ENCODE measurements at regions not wholly inside any gene's neighbourhood (a gene's known extent, or its start where the extent isn't known, plus 50 kb on each side); places are given as distances from the start of the nearest gene placed in this dataset.

DNA sequence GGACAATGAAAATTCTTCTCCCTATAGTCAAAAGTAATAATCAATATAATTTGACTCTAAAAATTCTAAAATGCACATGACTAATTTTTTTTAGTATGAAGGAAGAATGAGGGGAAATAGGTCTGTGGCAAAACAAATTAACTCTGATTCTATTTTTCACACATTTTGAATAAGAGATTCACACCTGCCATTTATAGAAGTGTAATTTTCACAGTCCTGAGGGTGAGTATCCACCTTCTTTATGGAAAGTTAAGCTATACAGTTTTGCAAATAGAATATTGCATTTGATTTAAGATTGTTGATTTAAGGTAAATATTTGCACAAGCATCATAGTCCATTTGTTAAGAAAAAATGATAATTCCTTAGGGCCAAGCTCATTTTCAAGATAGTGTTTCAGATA is 417.7 kb downstream of the CHSY3 start:
- no peaks in the 10 kb centered on the region for H4K20me1 ChIP-seq (replicated peaks; ENCODE audit: insufficient read depth)
- Mint-ChIP-seq H3K27ac (no peak overlapping the region), H3K9me3 (peaks cover 3% of the 10 kb centered on the region; the same call in 1 of the 3 replicates), H3K36me3 (ENCODE audit: low read depth) (no peaks in the 10 kb centered on the region; the same call in 2 of the 3 replicates), H3K4me1 (peaks cover 2% of the 10 kb centered on the region; the same call in 1 of the 3 replicates), H3K27me3 (ENCODE audit: insufficient read depth, low read depth, poor library complexity) (no peaks in the 10 kb centered on the region), H3K4me3 (no peak overlapping the region)
- 0 out of 2 replicates have a peak, but pooled peaks cover 3% of the 10 kb centered on the region for H3K36me3 ChIP-seq (ENCODE audit: insufficient read depth)
- no peak overlapping the region for H3K4me2 ChIP-seq
- TF ChIP-seq, protein P1, sequence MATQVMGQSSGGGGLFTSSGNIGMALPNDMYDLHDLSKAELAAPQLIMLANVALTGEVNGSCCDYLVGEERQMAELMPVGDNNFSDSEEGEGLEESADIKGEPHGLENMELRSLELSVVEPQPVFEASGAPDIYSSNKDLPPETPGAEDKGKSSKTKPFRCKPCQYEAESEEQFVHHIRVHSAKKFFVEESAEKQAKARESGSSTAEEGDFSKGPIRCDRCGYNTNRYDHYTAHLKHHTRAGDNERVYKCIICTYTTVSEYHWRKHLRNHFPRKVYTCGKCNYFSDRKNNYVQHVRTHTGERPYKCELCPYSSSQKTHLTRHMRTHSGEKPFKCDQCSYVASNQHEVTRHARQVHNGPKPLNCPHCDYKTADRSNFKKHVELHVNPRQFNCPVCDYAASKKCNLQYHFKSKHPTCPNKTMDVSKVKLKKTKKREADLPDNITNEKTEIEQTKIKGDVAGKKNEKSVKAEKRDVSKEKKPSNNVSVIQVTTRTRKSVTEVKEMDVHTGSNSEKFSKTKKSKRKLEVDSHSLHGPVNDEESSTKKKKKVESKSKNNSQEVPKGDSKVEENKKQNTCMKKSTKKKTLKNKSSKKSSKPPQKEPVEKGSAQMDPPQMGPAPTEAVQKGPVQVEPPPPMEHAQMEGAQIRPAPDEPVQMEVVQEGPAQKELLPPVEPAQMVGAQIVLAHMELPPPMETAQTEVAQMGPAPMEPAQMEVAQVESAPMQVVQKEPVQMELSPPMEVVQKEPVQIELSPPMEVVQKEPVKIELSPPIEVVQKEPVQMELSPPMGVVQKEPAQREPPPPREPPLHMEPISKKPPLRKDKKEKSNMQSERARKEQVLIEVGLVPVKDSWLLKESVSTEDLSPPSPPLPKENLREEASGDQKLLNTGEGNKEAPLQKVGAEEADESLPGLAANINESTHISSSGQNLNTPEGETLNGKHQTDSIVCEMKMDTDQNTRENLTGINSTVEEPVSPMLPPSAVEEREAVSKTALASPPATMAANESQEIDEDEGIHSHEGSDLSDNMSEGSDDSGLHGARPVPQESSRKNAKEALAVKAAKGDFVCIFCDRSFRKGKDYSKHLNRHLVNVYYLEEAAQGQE (IDR thresholded peaks at IDR 0.05; ENCODE audit: unreplicated experiment): no peak
- TF ChIP-seq EZH2 (IDR thresholded peaks at IDR 0.05; ENCODE audit: low read depth, unreplicated experiment): no peak
- no peak for TF ChIP-seq CREB1 (CRISPR knock-in tag; IDR thresholded peaks at IDR 0.05; ENCODE audit: low read depth)
- TF ChIP-seq, protein P2, sequence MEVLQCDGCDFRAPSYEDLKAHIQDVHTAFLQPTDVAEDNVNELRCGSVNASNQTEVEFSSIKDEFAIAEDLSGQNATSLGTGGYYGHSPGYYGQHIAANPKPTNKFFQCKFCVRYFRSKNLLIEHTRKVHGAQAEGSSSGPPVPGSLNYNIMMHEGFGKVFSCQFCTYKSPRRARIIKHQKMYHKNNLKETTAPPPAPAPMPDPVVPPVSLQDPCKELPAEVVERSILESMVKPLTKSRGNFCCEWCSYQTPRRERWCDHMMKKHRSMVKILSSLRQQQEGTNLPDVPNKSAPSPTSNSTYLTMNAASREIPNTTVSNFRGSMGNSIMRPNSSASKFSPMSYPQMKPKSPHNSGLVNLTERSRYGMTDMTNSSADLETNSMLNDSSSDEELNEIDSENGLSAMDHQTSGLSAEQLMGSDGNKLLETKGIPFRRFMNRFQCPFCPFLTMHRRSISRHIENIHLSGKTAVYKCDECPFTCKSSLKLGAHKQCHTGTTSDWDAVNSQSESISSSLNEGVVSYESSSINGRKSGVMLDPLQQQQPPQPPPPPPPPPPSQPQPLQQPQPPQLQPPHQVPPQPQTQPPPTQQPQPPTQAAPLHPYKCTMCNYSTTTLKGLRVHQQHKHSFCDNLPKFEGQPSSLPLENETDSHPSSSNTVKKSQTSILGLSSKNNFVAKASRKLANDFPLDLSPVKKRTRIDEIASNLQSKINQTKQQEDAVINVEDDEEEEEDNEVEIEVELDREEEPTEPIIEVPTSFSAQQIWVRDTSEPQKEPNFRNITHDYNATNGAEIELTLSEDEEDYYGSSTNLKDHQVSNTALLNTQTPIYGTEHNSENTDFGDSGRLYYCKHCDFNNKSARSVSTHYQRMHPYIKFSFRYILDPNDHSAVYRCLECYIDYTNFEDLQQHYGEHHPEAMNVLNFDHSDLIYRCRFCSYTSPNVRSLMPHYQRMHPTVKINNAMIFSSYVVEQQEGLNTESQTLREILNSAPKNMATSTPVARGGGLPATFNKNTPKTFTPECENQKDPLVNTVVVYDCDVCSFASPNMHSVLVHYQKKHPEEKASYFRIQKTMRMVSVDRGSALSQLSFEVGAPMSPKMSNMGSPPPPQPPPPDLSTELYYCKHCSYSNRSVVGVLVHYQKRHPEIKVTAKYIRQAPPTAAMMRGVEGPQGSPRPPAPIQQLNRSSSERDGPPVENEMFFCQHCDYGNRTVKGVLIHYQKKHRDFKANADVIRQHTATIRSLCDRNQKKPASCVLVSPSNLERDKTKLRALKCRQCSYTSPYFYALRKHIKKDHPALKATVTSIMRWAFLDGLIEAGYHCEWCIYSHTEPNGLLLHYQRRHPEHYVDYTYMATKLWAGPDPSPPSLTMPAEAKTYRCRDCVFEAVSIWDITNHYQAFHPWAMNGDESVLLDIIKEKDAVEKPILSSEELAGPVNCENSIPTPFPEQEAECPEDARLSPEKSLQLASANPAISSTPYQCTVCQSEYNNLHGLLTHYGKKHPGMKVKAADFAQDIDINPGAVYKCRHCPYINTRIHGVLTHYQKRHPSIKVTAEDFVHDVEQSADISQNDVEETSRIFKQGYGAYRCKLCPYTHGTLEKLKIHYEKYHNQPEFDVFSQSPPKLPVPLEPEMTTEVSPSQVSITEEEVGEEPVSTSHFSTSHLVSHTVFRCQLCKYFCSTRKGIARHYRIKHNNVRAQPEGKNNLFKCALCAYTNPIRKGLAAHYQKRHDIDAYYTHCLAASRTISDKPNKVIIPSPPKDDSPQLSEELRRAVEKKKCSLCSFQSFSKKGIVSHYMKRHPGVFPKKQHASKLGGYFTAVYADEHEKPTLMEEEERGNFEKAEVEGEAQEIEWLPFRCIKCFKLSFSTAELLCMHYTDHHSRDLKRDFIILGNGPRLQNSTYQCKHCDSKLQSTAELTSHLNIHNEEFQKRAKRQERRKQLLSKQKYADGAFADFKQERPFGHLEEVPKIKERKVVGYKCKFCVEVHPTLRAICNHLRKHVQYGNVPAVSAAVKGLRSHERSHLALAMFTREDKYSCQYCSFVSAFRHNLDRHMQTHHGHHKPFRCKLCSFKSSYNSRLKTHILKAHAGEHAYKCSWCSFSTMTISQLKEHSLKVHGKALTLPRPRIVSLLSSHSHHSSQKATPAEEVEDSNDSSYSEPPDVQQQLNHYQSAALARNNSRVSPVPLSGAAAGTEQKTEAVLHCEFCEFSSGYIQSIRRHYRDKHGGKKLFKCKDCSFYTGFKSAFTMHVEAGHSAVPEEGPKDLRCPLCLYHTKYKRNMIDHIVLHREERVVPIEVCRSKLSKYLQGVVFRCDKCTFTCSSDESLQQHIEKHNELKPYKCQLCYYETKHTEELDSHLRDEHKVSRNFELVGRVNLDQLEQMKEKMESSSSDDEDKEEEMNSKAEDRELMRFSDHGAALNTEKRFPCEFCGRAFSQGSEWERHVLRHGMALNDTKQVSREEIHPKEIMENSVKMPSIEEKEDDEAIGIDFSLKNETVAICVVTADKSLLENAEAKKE (CRISPR knock-in tag; IDR thresholded peaks at IDR 0.05): no peak
- no peak for TF ChIP-seq ZNF331 (CRISPR knock-in tag; IDR thresholded peaks at IDR 0.05; ENCODE audit: low read depth)
- TF ChIP-seq NANOG (IDR thresholded peaks at IDR 0.05; ENCODE audit: borderline replicate concordance): no peak
- TF ChIP-seq, protein P3, sequence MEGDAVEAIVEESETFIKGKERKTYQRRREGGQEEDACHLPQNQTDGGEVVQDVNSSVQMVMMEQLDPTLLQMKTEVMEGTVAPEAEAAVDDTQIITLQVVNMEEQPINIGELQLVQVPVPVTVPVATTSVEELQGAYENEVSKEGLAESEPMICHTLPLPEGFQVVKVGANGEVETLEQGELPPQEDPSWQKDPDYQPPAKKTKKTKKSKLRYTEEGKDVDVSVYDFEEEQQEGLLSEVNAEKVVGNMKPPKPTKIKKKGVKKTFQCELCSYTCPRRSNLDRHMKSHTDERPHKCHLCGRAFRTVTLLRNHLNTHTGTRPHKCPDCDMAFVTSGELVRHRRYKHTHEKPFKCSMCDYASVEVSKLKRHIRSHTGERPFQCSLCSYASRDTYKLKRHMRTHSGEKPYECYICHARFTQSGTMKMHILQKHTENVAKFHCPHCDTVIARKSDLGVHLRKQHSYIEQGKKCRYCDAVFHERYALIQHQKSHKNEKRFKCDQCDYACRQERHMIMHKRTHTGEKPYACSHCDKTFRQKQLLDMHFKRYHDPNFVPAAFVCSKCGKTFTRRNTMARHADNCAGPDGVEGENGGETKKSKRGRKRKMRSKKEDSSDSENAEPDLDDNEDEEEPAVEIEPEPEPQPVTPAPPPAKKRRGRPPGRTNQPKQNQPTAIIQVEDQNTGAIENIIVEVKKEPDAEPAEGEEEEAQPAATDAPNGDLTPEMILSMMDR (conservative IDR thresholded peaks at IDR 0.05; ENCODE audit: low read depth in 2 of 2): no peak
- TF ChIP-seq ZNF114 (CRISPR knock-in tag; IDR thresholded peaks at IDR 0.05): no peak
- no peak for TF ChIP-seq JUNB (IDR thresholded peaks at IDR 0.05; ENCODE audit: unreplicated experiment)
- no peak for TF ChIP-seq EZH2phosphoT487 (IDR thresholded peaks at IDR 0.05; ENCODE audit: unreplicated experiment)
- no peak for TF ChIP-seq POLR2AphosphoS5 (IDR thresholded peaks at IDR 0.05; ENCODE audit: low read depth)
- TF ChIP-seq STAT1 (IDR thresholded peaks at IDR 0.05; ENCODE audit: unreplicated experiment): no peak
- TF ChIP-seq, protein P4, sequence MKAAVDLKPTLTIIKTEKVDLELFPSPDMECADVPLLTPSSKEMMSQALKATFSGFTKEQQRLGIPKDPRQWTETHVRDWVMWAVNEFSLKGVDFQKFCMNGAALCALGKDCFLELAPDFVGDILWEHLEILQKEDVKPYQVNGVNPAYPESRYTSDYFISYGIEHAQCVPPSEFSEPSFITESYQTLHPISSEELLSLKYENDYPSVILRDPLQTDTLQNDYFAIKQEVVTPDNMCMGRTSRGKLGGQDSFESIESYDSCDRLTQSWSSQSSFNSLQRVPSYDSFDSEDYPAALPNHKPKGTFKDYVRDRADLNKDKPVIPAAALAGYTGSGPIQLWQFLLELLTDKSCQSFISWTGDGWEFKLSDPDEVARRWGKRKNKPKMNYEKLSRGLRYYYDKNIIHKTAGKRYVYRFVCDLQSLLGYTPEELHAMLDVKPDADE (IDR thresholded peaks at IDR 0.05): no peak
- H3K9me2 ChIP-seq (ENCODE audit: insufficient read depth): no peaks in the 10 kb centered on the region
- H3K79me2 ChIP-seq (replicated peaks; ENCODE audit: insufficient read depth): no peaks in the 10 kb centered on the region
- DNase-seq (ENCODE audit: low spot score) (no peak), ATAC-seq (no peak)
- H2AFZ ChIP-seq: no peak overlapping the region
- H3K27ac ChIP-seq (ENCODE audit: low read depth): no peak overlapping the region
- no peak overlapping the region for H3K4me3 ChIP-seq
- no peaks in the 10 kb centered on the region for H3K27me3 ChIP-seq (ENCODE audit: insufficient read depth)
- H3F3A ChIP-seq (replicated peaks; ENCODE audit: low read depth): no peaks in the 10 kb centered on the region
- H3K4me1 ChIP-seq (ENCODE audit: insufficient read depth): no peaks in the 10 kb centered on the region

All from GM23338 (cell line).